Stimulated activated naive CD8-positive, alpha-beta T cell treated with anti-CD3 and anti-CD28 coated beads, Interleukin-15, amount 100 ng/mL, for 72 hours (primary cell): ENCODE measurements at regions not wholly inside any gene's neighbourhood (a gene's known extent, or its start where the extent isn't known, plus 50 kb on each side); places are given as distances from the start of the nearest gene placed in this dataset.

Experiments
- ATAC-seq: fragments of 150-1000 bp; cut with Tn5 transposase; 2 replicates; pipeline ENCODE4 v1.10.0; 2021; ENCODE audit warnings: mild to moderate bottlenecking, moderate library complexity
- DNase-seq, 2 donors: peaks; one replicate each; pipeline ENCODE4 v3.0.0; 2021 to 2022
- H3K27ac Mint-ChIP-seq, 2 donors: one replicate each; pipeline ENCODE4 v1.8.0; 2022; ENCODE audit warnings: mild to moderate bottlenecking in 2 of 2, mixed read lengths in 2 of 2, moderate library complexity in 2 of 2
- H3K27me3 Mint-ChIP-seq: one replicate; pipeline ENCODE4 v1.8.0; 2022; ENCODE audit warnings: mixed read lengths
- H3K4me1 Mint-ChIP-seq: one replicate; pipeline ENCODE4 v1.8.0; 2022; ENCODE audit warnings: mild to moderate bottlenecking, mixed read lengths
- H3K4me3 Mint-ChIP-seq, 2 donors: one replicate each; pipeline ENCODE4 v1.8.0; 2022; ENCODE audit warnings: mild to moderate bottlenecking in 2 of 2, mixed read lengths in 2 of 2, moderate library complexity in 1 of 2
- H3K9me3 Mint-ChIP-seq, 2 donors: one replicate each; pipeline ENCODE4 v1.8.0; 2022; ENCODE audit warnings: mixed read lengths in 2 of 2

DNA sequence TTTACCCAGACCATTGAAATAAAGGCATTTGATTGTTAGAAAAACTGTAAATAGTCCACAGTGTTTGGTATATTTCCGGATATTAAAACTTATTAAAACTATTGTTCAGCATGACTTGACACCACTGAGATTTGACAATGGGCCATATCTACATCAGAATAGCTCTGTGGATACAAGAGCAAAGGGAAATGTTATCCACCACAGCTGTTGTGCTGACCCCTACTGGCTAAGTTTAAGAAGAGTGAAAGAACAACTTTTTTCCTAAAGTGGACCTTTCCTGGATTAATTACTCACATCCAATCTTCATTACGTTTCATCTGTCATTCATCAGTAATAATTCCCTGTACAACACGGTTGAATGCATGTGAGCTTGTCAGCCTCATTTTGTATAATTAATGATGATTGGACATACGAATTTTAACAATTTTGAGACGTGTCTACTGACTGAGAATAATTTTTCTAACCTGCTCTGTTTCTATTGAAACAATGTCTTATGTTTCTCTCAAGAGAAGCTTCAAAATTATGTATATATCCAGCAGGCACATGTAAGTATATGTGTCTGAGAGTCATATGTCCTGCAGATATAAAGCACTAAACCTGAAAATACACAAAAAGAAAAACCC lies 1952.6 kb downstream of the MAT2B start:
- ATAC-seq (no peak), DNase-seq (no peak)
- no peak overlapping the region for H3K27ac Mint-ChIP-seq
- H3K4me1 Mint-ChIP-seq, result no peaks in the 10 kb centered on the region
- H3K27me3 Mint-ChIP-seq, result no peaks in the 10 kb centered on the region
- no peak overlapping the region for H3K4me3 Mint-ChIP-seq
- H3K9me3 Mint-ChIP-seq, result no peaks in the 10 kb centered on the region

- ATAC-seq, result no peak
- no peak overlapping the region for H3K27ac Mint-ChIP-seq
- H3K4me1 Mint-ChIP-seq, result no peaks in the 10 kb centered on the region
- H3K9me3 Mint-ChIP-seq, result peaks cover 0 to under 1% of the 10 kb centered on the region in 2 donors
- DNase-seq, result no peak
- no peak overlapping the region for H3K4me3 Mint-ChIP-seq
- no peaks in the 10 kb centered on the region for H3K27me3 Mint-ChIP-seq
Measured at GRCh38 chr5:165459232-165459631, 1953.8 kb downstream of the MAT2B start.

DNA sequence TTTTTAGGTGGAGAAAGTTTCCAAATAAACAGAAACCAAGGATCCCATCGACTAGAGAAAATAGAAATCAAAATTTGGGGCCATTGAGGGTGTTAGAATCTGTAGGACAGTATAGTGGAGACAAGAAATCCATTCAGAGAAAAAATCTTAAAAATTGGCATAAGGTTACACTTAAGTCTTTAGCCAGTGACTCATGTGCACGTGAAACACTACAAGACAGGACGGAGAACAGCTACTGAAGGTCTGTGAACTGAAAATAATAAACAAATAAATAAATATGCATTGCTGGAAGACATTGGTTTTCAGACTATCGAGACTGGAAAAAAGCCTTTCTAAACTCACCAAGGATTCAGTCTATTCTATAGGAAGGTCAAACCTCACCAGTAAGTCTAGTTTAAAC lies 1955.5 kb downstream of the MAT2B start:
- ATAC-seq (no peak), DNase-seq (no peak)
- no peaks in the 10 kb centered on the region for H3K4me1 Mint-ChIP-seq
- H3K27me3 Mint-ChIP-seq, result no peaks in the 10 kb centered on the region
- no peak overlapping the region for H3K27ac Mint-ChIP-seq
- H3K4me3 Mint-ChIP-seq, result no peak overlapping the region
- H3K9me3 Mint-ChIP-seq, result peaks cover 6 to 18% of the 10 kb centered on the region in 2 donors

GRCh38 chr5:165477546-165477945 lies 1972.1 kb downstream of the MAT2B start:
- Mint-ChIP-seq H3K4me1 (no peaks in the 10 kb centered on the region), H3K4me3 (no peak overlapping the region), H3K27me3 (no peaks in the 10 kb centered on the region), H3K27ac (no peak overlapping the region), H3K9me3 (peaks cover 4 to 6% of the 10 kb centered on the region in 2 donors)
- DNase-seq, result no peak
- no peak for ATAC-seq

DNA sequence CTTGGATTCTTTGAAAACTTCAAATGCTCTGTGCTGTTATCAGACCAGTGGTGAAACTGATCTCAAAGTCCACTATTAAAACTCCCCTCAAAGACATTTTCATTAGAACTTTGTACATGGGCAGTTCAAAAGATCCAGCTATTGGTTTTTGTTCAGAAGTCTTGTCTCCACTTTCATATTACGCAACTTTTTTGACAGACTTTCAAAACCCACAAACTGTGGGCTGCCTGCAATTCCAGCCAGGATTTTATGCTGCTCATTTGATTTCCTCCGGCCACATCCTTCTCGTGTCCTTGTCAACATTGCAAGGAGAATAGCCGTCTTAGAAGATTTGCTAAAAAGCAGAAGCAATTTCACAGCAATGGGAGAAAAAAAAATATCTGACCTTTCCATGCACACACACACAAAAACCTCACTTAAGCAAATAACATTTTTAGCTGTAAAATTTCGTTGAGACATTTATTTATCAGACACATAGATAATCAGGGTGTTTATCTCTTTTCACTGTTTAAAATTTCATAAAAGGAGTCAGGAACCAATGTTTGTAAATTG lies 1990.5 kb downstream of the MAT2B start:
- ATAC-seq (no peak), DNase-seq (no peak)
- Mint-ChIP-seq H3K4me3 (no peak overlapping the region), H3K9me3 (no peaks in the 10 kb centered on the region), H3K4me1 (no peaks in the 10 kb centered on the region), H3K27me3 (no peaks in the 10 kb centered on the region), H3K27ac (no peak overlapping the region)

- Mint-ChIP-seq H3K27ac (no peak overlapping the region), H3K4me1 (no peaks in the 10 kb centered on the region)
Measured at GRCh38 chr5:165497707-165498106, 1992.3 kb downstream of the MAT2B start.

GRCh38 chr5:165502893-165503691 lies 1997.7 kb downstream of the MAT2B start:
- ATAC-seq (no peak), DNase-seq (no peak)
- H3K27me3 Mint-ChIP-seq, result no peaks in the 10 kb centered on the region
- no peak overlapping the region for H3K27ac Mint-ChIP-seq
- H3K4me1 Mint-ChIP-seq, result no peaks in the 10 kb centered on the region
- H3K4me3 Mint-ChIP-seq, result no peak overlapping the region
- H3K9me3 Mint-ChIP-seq, result peaks cover 2% of the 10 kb centered on the region in 2 donors

More at GRCh38 chr5:165497707-165498106, 1992.3 kb downstream of the MAT2B start:
- ATAC-seq, result no peak
- Mint-ChIP-seq H3K9me3 (no peaks in the 10 kb centered on the region), H3K27me3 (no peaks in the 10 kb centered on the region), H3K4me3 (no peak overlapping the region)
- DNase-seq, result no peak

GRCh38 chr5:165504674-165505073 lies 1999.3 kb downstream of the MAT2B start:
- H3K27ac Mint-ChIP-seq, result no peak overlapping the region
- ATAC-seq, result no peak
- DNase-seq, result no peak
- H3K4me3 Mint-ChIP-seq, result no peak overlapping the region
- H3K27me3 Mint-ChIP-seq, result no peaks in the 10 kb centered on the region
- peaks cover 8 to 11% of the 10 kb centered on the region in 2 donors for H3K9me3 Mint-ChIP-seq
- H3K4me1 Mint-ChIP-seq, result no peaks in the 10 kb centered on the region

- DNase-seq (no peak), ATAC-seq (no peak)
- H3K4me1 Mint-ChIP-seq, result no peaks in the 10 kb centered on the region
- peaks cover 8 to 11% of the 10 kb centered on the region in 2 donors for H3K9me3 Mint-ChIP-seq
- no peak overlapping the region for H3K4me3 Mint-ChIP-seq
- no peak overlapping the region for H3K27ac Mint-ChIP-seq
- H3K27me3 Mint-ChIP-seq, result no peaks in the 10 kb centered on the region
Measured at GRCh38 chr5:165508286-165508685, 2002.9 kb downstream of the MAT2B start.

- Mint-ChIP-seq H3K4me3 (no peak overlapping the region), H3K27me3 (no peaks in the 10 kb centered on the region), H3K4me1 (no peaks in the 10 kb centered on the region)
Measured at GRCh38 chr5:165508861-165509260, 2003.4 kb downstream of the MAT2B start.

GRCh38 chr5:165521816-165522610 lies 2016.6 kb downstream of the MAT2B start:
- DNase-seq, result no peak
- no peaks in the 10 kb centered on the region for H3K27me3 Mint-ChIP-seq
- no peaks in the 10 kb centered on the region for H3K4me1 Mint-ChIP-seq
- no peak for ATAC-seq
- H3K4me3 Mint-ChIP-seq, result no peak overlapping the region
- no peak overlapping the region for H3K27ac Mint-ChIP-seq
- H3K9me3 Mint-ChIP-seq, result peaks cover 0 to 4% of the 10 kb centered on the region in 2 donors

More at GRCh38 chr5:165508861-165509260, 2003.4 kb downstream of the MAT2B start:
- ATAC-seq, result no peak
- no peak overlapping the region for H3K27ac Mint-ChIP-seq
- no peak for DNase-seq
- H3K9me3 Mint-ChIP-seq, result peaks cover 8 to 11% of the 10 kb centered on the region in 2 donors

GRCh38 chr5:165525271-165525670 lies 2019.9 kb downstream of the MAT2B start:
- H3K9me3 Mint-ChIP-seq, result peaks cover 11 to 23% of the 10 kb centered on the region in 2 donors
- DNase-seq (no peak), ATAC-seq (no peak)
- H3K4me1 Mint-ChIP-seq, result no peaks in the 10 kb centered on the region
- H3K4me3 Mint-ChIP-seq, result no peak overlapping the region
- H3K27ac Mint-ChIP-seq, result no peak overlapping the region
- H3K27me3 Mint-ChIP-seq, result no peaks in the 10 kb centered on the region

DNA sequence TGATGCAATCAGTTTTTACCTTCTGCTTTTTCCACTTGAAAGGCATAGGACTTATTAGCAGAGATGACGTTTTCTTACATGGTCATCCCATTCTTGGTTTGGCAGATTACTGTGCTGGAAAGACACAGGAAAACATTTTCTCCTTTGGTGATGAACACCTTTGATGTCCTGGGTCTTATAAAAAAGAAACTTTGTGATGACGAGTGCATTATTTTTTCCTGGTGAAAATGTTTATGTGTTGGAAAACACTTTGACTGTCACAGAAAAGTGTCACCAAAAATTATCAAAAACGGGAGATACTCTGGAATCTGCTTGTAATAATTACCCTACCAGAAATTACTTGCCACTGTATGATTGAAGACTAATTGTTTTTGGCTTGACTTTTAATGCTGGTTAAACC lies 2020.9 kb downstream of the MAT2B start:
- DNase-seq (no peak), ATAC-seq (no peak)
- Mint-ChIP-seq H3K4me3 (no peak overlapping the region), H3K4me1 (no peaks in the 10 kb centered on the region), H3K9me3 (peaks cover 12 to 23% of the 10 kb centered on the region in 2 donors), H3K27me3 (no peaks in the 10 kb centered on the region), H3K27ac (no peak overlapping the region)

DNA sequence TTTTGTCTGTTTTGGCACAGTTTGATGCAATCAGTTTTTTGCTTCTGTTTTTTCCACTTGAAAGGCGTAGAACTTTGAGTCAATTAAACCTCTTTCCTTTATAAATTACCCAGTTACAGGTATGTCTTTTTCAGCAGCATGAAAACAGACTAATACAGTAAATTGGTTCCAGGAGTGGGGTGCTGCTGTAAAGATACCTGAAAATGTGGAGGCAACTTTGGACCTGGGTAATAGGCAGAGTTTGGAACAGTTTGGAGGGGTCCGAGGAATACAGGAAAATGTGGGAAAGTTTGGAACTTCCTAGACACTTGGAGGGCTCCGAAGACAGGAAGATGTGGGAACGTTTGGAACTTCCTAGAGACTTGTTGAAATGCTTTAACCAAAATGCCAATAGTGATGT lies 2022.2 kb downstream of the MAT2B start:
- no peaks in the 10 kb centered on the region for H3K27me3 Mint-ChIP-seq
- H3K4me3 Mint-ChIP-seq, result no peak overlapping the region
- H3K4me1 Mint-ChIP-seq, result no peaks in the 10 kb centered on the region
- DNase-seq (no peak), ATAC-seq (no peak)
- H3K9me3 Mint-ChIP-seq, result peaks cover 23% of the 10 kb centered on the region in 2 donors
- H3K27ac Mint-ChIP-seq, result no peak overlapping the region

DNA sequence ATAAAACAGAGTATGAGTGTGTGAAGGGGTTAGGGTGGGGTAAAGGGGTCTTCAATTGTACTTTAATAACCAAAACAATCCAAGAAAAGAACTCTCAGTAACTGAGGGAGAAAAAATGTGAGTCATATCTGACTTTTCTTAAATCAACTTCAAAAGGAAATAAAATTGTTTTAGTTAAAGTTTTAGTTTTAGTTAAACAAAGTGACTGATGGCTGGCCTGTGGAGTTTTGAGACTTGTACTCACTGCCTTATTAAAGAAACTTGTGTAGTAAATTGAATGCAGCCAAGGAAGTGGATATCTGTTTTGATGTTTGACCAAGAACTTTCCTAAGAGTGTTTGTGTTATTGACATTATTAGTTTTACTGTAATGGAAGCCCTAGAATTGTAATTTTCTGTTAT lies 2032.6 kb downstream of the MAT2B start:
- no peak overlapping the region for H3K27ac Mint-ChIP-seq
- H3K4me3 Mint-ChIP-seq, result no peak overlapping the region
- no peak for ATAC-seq

More for the DNA sequence above, 2032.6 kb downstream of the MAT2B start:
- Mint-ChIP-seq H3K9me3 (peaks cover 7% of the 10 kb centered on the region in 2 donors), H3K27me3 (no peaks in the 10 kb centered on the region), H3K4me1 (no peaks in the 10 kb centered on the region)
- DNase-seq, result no peak
